Activated T-cell treated with anti-CD3 and anti-CD28 coated beads for 24 hours (primary cell): ENCODE measurements at regions not wholly inside any gene's neighbourhood (a gene's known extent, or its start where the extent isn't known, plus 50 kb on each side); places are given as distances from the start of the nearest gene placed in this dataset.
"Not testable (repeated sequence)": the region's sequence is repeated elsewhere in the genome, so short reads cannot be mapped to it uniquely, and the experiment has no call there.

Source experiments
- DNase-seq: peaks from one replicate; pipeline ENCODE4 v3.0.0-alpha.2; 2020; ENCODE audit warnings: low read depth

DNA sequence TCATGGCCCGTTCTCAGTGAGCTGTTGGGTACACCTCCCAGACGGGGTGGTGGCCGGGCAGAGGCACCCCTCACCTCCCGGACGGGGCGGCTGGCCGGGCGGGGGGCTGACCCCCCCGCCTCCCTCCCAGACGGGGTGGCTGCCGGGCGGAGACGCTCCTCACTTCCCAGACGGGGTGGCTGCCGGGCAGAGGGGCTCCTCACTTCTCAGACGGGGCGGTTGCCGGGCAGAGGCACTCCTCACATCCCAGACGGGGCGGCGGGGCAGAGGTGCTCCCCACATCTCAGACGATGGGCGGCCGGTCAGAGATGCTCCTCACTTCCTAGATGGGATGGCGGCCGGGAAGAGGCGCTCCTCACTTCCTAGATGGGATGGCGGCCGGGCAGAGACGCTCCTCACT is 129.7 kb upstream of the DAAM1 start:
- not testable (repeated sequence) for DNase-seq

DNA sequence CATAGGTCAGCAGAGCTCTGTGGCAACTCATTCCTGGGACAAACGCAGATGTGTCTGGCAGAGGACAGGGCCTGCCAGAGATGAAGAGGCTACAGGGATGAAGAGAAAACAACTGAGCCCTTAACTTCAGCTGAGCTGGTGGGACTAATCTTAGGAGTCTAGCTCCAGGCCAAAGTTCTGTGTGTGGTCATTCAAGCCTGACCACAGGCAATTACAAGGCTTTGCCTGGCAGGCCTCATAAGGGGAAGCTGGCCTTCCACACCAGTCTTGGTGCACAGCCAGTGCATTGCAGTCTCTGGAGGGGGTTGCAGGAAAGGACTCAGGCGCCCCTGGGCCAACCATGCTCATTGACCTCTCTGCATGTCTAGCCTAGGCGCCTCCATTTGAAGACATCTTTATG is 127.6 kb upstream of the DAAM1 start:
- no peak for DNase-seq

DNA sequence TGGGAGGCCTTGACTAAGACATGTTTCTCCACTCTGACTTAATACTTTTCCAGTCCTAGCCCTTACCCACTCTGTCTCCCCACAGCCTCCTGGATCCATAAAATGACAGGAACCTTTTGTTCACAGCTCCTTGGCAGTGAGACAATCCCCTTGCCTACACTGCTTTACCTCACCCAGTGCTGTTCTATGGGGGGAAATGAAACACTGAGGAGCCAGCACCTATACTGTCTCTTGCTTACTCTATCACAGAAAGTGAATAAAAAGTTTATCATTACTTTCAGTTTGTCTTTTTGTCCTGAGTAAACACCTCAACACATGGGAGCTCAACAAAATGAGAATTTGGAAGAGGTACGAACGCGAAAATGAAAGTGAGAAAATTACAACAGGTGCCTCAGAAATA is 127.2 kb upstream of the DAAM1 start:
- no peak for DNase-seq

DNA sequence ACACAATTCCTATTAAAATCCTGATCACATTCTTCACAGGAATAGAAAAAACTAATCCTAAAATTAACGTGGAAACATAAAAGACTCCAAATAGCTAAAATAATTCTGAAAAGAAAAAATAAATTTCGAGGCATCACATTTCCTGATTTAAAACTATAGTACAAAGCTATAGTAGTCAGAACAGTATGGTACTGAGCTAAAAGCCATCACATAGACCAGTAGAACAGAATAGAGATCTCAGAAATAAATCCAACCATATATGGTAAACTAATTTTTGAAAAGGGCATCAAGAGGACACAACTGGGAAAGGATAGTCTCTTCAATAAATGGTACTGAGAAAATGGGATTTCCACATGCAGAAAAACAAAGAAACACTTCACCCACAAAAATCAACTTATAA is 125.2 kb upstream of the DAAM1 start:
- DNase-seq, result no peak

DNA sequence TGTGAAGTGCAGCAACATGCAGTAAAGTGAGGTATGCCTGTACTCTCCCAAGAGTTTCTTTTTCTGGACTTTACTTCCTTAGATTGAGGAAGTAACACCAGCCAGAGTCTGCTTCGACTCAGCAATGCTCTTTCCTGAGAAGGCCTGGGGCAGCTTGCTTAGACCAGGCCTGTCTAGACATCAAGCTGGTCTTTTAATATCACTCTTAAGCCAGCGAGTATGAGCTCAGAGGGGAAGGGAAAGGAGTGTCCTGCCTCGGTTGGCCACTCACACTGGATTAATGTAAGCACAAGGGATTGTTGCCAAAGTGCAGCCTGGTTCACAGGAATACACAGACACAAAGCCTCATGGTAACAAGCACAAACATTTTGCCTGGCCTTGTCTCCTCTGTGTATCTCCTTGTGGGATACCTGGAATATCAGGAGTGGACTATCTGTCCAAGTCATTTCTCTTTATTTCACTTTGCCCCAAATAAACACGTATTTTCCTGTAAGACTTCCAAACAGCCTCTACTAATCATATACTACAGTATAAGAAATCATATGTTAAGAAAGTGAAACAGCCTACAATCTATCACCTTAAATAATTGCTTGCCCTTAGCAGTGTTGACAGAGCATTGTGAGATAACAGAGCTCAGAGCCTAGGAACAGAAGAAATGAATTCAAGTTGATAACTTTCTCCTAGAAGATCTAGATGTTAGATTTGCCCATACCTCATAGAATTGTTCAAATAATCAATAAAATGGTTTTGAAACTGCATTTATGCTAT is 121.2 kb upstream of the DAAM1 start:
- DNase-seq, result no peak

DNA sequence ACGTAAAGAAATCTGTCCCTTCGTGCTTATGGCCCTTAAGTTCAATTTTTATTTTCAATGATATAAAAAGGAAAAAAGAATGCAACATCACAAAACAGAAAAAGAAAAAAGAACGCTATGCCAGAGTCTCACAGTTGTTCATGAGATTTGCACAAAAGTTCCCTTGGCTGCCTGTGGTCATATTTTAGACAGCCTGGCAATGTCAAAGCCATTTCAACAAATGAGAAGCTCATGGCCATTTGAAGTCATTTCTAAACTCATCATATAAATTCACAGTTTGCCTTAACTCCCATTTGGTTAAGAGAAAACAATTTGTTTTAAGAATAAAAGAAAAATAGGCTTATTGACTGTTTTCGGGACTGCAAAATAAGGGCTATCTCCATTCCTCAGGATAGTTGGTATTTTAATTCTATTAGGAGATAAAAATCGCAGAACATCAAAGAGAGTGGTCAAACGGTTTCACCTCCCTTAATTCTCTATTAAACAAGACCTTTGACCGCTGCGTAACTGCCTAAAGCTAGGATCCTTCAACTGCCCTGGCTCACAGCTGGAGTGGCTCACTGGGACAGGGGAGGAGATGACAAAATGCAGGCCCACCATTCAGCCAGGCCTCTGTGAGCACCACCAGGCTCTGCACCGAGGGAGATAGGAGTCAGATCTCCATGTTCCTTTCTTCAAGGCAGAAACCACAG is 119.2 kb upstream of the DAAM1 start:
- DNase-seq, result no peak

DNA sequence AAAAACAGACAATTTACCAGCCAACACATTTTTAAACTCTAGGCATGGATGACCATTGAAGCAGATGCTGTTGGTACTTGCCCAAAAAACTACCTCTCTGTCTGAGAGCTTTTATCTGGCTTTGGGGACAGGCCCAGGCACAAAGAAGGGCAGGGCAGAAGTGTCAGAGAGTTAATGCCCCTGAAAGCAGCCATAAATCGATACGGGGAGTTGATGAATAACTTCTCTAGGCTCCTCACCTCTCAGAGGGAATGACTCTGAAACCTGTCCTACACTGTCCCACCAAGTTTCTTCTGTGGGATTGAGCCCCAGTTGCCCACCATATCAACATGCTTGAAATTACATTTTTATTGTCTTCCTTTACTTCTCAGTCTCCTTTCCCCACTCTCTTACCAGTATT is 113.0 kb upstream of the DAAM1 start:
- DNase-seq, result no peak

DNA sequence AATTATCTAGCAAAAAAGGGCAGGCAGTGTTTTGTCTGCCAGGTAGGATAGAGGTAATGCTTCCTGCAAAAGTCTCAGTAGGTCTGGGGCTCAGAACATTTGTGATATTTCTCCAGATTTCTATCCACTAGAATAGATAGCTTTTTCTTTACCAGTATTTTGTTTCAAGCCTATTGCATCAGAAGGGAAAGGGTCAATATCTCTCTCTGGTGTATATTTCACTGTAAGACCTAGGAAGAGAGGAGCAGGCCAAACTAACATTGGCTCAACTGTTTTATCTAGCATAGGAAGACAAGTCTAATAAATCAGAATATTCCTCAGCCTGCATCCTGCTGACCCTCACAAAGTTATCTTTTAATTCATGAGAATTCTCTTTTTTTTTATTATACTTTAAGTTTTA is 106.7 kb upstream of the DAAM1 start:
- no peak for DNase-seq

DNA sequence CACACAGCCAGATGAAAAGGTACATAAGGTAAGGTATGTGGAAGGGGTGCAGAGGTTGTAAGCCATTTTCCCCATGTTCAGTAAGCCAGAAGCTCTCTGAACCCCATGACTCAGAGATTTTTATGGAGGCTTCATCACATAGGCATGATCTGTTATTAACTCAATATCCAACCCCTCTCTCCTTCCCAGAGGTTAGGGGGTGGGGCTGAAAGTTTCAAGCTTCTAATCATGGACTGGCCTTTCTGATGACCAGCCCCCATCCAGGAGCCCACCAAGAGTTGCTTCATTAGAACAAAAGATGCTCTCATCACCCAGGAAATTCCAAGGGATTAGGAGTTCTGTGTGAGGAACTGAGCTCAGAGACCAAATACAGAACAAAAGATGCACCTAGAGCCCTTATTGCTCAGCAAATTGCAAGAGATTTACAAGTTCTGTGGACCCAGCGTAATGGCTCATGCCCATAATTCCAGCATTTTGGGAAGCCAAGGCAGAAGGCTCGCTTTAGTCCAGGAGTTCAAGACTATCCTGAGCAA is 103.2 kb upstream of the DAAM1 start:
- DNase-seq, result no peak

DNA sequence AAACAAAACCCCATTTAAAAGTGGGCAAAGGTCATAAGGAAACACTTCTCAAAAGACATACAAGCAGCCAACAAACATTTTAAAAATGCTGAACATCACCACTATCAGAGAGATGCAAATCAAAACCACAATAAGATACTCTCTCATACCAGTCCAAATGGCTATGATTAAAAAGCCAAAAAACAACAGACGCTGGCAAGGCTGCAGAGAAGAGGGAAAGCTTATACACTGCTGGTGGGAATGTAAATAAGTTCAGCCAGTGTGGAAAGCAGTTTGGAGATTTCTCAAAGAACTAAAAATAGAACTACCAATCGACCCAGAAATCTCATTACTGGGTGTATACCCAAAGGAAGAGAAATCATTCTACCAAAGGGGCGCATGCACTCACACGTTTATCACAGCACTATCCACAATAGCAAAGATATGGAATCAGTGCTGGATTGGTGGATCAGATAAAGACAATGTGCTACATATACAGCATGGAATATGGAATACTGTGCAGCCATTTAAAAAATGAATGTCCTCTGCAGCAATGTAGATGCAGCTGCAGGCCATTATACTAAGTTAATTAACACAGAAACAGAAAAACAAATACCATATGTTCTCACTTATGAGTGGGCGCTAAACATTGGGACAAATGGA is 102.1 kb upstream of the DAAM1 start:
- DNase-seq, result no peak

DNA sequence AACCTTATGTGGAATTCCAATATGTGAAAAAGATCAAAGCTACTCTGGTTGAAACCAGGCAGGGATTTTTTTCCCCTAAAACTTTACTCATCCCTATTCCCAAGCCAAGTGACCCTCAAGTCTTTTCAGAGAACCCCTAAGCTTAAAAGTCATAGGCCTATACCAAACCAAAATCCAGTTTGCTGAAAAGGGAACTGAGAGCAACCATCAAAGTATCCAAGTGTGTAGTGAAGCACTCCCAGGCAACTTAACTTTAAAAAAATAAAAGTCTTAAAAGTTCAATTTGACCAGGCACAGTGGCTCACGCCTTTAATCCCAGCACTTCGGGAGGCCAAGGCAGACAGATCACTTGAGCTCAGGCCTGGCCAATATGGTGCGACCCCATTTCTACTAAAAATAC is 101.2 kb upstream of the DAAM1 start:
- DNase-seq, result no peak

DNA sequence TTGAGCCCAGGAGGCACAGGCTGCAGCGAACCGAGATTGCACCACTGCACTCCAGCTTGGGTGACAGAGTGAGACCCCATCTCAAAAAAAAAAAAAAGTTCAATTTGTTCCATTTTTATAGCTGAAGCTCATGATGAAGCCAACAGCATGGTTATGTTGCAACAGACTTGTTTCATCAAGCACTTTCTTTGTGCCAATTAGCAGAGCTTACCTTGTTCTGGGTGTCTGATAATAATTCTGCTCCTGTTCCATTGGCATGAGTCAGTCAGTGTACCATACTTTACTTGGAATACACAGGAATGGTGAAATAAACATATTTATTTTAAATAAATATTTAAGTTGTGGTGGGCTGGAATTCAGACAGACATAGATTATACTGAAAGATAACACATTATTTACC is 100.8 kb upstream of the DAAM1 start:
- DNase-seq, result no peak

DNA sequence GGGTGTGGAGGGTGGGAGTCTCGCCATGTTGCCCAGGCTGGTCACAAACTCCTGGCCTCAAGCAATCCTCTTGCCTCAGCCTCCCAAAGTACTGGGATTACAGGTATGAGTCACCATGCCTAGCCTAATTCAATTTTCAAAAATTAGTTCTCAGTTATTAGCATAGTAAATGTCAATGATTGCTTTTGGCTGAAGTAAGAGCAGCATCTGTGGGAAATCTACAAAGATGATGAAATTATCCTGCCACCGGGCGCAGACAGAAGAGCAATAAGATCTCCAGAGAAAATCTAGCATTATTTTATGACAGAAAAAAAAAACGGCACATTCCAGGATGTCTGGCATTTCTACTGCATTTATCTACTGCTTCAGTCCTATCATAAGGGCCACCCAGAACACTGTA is 97.9 kb upstream of the DAAM1 start:
- DNase-seq, result no peak

DNA sequence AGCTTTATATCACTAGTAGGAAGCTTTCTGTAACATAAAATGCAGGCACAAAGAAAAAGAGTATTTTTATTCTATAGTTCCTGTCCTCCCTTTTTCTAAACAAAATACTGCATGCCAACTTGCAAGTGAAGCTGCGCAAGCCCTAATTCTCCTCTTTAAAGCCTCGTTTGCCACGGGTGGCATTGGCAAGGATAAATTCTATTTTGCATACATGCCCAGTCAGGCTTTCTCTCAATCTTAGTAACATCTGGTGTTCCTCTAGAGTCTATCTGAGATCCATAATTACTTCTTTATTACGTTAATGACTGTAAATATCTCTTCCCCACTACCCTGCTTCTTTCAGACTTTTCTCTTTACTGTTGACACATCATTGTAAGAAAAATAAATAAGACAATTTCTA is 97.1 kb upstream of the DAAM1 start:
- no peak for DNase-seq

DNA sequence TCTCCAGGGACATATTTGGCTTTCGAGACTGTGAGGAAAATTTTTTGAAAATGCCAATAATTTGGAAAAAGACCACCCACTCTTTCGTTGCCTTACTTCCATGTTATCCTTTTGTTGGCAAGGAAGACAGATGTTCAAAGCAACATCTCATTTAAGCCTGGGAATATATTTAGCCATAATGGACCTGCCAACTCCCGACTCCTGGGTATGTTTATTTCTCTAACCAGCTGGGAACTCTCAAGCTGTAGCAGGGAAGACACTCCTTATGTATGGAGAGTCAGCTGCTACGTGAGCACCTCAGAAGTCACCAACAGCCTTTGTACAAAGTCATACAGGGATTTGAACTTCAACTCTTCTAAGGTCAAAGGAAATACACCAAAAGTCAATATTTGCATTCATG is 96.5 kb upstream of the DAAM1 start:
- DNase-seq, result no peak

DNA sequence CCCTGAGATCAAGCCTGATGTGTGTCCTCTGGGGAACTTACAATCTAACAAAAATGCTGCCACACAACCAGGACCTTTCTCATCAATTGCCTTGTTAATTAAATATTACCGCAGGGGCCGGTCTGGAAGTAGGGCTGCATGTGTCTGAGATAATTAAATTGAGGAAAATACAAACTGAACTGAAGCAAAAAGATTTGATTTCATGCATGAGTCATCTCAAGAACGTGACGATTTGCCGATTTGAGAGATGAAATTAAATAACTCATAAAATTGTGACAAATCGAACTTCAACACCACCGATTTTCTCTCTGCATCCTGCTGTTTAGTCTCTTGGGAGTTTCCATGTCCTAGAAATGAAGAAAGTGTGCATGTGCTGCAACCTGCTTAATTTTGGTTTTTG is 94.6 kb upstream of the DAAM1 start:
- no peak for DNase-seq

DNA sequence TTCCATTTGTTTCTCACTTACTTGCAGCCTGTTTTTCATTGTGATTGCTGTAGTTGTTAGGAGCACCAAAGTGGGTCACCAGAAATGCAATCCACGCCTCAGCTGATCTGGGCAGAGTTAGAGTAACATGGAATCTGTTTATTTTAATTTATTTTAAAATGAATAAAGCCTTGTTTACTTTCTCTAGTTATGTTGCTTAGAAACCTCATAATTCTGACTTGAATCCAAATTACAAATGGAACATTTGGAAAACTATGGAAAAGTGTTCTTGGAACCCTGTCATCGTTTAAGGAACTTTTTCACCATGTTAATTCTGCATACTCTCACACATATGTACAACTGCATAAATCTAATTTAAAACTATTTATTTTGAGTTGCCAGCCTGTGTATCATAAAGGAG is 92.2 kb upstream of the DAAM1 start:
- no peak for DNase-seq

DNA sequence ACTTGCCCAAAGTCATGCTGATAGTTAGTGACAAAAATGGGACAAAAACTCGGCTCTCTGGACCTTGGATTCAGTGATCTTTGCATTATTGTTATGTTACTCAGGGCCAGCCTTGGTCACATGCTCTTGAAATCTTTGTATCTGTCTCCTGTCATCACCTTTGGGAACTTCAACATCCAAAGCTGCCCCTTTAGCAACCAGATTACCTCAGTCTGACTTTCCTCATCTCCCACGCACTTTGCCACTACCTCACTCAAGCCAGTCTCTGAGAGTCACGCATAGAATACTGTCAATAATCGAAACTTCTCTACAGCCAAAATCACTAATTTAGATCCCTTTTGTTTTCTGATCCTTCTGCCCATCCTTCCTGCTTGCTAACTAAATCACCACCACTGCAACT is 90.8 kb upstream of the DAAM1 start:
- no peak for DNase-seq

DNA sequence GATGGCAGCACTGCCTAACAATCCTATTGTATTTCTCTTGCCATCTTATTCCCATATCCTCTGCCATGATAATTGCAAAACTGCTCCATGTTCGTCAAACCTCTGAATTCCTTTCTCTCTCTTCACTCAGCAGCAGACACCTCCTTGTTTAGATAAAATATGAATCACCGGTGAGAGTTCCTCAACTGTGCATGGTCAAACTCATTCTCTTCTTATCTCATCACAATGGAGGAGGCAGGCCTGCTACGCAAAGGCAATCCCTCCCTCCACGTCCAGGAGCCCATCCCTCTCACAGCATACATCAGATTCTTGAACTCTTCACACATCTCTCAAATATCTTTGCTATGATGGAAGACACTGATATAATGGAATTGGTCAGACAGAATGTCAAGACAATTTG is 90.1 kb upstream of the DAAM1 start:
- no peak for DNase-seq

DNA sequence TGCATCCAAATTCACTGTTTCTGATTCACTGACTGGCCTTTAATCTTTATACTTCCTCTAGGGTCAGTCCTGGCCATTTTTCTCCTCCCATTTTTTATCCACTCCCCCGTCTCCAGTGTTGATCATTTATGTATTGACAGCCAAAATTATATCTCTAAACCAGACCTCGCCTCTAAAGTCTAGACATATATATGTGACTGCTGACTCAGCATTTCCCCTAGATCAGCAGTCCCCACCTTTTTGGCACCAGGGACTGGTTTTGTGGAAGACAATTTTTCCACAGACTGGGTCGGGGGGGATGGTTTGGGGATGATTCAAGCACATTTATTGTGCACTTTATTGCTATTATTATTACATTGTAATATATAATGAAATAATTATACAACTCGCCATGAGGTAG is 88.3 kb upstream of the DAAM1 start:
- no peak for DNase-seq

DNA sequence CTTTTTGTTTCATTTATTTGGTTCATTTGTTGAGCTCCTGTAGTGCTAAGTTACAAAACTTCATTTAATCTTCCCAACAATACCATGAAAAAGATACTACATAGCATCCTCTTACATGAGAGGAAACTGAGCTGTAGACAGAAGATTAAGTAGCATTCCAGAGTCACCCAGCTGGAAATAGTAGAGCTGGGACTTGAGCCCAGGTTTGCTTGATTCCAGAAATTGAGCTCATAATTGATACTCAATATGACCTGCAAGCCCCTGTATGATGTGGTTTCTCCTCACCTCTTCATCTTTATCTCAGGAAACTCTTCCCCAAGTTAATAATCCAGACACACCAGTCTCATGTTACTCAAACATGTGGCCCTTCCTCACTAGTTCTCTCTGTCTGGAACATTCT is 87.0 kb upstream of the DAAM1 start:
- DNase-seq, result no peak

DNA sequence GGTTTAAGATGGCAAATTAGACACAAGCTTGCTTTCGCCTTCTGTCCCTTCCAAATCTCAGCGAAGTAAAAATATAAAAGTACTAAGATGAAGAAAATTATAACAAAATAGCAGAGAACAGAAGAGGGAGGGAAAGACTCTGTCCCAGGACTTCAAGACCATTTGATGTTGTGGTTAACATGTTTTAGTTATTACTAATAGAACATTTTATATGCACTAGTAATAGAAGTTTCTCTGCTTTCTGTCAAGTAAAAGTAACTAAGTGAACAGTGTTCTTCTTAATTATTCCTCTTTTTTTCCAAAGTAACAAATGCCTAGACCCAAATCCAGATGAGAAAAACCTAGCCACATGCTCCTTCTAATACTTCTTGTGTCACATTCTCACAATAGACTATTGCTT is 85.1 kb upstream of the DAAM1 start:
- DNase-seq, result no peak

DNA sequence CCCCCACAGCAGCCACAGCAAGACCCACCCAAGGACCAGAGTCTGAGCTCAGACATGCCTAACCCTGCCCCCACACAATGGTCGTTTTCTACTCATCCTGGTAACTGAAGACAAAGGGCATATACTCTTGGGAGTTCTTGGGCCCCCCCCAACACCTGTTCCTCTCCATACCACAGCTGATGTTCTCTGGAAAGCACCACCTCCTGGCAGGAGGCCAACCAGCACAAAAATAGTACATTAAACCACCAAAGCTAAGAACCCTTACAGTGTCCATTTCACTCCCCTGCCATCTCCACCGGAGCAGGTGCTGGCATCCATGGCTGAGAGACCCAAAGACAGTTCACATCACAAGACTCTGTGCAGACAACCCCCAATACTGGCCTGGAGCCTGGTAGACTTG is 80.6 kb upstream of the DAAM1 start:
- no peak for DNase-seq
